MM.1S (cell line): ENCODE measurements at regions not wholly inside any gene's neighbourhood (a gene's known extent, or its start where the extent isn't known, plus 50 kb on each side); places are given as distances from the start of the nearest gene placed in this dataset.

ENCODE experiments used
- EZH2 ChIP-seq: fragments of 300-600 bp; sonication (generic); optimal IDR thresholded peaks from 2 replicates; pipeline ENCODE3; 2017; ENCODE audit warnings: low read depth, mild to moderate bottlenecking, antibody characterized with exemption, low read length, mixed read lengths
- TF ChIP-seq, protein P1 (sequence below): fragments of 300-600 bp; sonication (generic); IDR thresholded peaks from 2 replicates; pipeline ENCODE4 v1.5.1; 2016; ENCODE audit warnings: antibody characterized with exemption, low read length, mixed read lengths

DNA sequence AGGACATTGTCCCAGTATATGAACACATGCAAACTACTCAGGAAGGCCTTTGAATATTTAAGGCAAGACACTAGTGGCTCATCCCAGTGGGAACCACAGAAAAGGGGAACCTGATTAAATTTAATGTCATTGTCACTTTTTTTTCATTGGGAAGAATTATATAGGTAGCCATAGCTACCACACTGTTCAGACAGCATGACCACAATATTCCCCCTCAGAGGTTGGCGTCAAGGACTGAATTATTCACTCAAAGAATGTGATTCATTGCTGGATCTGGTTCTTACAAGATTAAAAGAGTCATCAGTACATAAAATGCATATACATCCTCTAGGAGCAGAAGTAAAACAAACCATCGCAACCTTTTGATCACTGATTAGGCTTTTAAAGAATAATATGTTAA lies 92.0 kb upstream of the SMARCAD1 start:
- TF ChIP-seq, protein P1, sequence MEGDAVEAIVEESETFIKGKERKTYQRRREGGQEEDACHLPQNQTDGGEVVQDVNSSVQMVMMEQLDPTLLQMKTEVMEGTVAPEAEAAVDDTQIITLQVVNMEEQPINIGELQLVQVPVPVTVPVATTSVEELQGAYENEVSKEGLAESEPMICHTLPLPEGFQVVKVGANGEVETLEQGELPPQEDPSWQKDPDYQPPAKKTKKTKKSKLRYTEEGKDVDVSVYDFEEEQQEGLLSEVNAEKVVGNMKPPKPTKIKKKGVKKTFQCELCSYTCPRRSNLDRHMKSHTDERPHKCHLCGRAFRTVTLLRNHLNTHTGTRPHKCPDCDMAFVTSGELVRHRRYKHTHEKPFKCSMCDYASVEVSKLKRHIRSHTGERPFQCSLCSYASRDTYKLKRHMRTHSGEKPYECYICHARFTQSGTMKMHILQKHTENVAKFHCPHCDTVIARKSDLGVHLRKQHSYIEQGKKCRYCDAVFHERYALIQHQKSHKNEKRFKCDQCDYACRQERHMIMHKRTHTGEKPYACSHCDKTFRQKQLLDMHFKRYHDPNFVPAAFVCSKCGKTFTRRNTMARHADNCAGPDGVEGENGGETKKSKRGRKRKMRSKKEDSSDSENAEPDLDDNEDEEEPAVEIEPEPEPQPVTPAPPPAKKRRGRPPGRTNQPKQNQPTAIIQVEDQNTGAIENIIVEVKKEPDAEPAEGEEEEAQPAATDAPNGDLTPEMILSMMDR = no peak
- TF ChIP-seq EZH2 = no peak
